ENCODE measurements at regions not wholly inside any gene's neighbourhood (a gene's known extent, or its start where the extent isn't known, plus 50 kb on each side); places are given as distances from the start of the nearest gene placed in this dataset.
A peak's percentile ranks its signal among the peaks of the same experiment; 100 is the strongest.
"Not testable (repeated sequence)": the region's sequence is repeated elsewhere in the genome, so short reads cannot be mapped to it uniquely, and the experiment has no call there.

DNA sequence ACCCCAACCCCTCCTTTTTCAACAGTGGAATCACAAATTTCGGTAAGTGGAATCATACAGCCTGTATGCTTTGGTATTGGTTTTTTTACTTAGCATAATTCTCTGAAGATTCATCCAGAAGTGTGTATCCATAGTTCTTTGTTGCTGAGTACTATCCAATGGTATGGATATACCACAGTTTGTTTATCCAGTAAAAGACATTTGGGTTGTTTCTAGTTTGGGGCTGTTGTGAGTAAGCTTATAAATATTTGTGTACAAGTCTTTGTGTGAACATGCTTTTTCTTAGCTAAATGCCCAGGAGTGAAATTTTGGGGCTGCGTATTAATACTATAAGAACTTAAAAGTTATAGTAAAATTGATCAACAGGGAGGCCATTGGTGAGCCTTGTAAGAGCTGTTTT, 57.5 kb upstream of the GC start:
- no peak for DNase-seq (ENCODE audit: low read depth)

DNA sequence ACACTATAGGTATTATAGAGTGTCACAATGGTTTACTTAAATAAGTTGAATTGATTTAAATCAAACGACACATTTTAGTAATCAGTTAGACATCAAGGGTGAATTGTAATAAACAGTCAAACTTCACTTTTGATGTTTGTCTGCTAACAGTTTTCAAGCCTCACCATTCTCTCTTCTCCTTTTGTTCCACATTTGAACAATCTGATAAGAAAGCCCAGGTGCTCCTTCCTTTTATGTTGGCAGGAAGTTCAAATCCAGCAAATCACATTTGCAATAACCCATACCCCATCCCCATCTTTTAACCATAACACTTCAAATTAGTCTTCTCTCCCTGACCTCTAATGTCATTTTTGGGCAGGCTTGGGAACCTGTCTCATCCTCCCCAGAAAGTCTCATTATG, 63.4 kb upstream of the GC start:
- DNase-seq (ENCODE audit: low read depth): no peak

GRCh38 chr4:71855944-71856343, 72.1 kb upstream of the GC start:
- no peak for DNase-seq (ENCODE audit: low read depth)

GRCh38 chr4:71857713-71858451, 74.0 kb upstream of the GC start:
- no peak for DNase-seq (ENCODE audit: low read depth)

- DNase-seq (ENCODE audit: low read depth): no peak
Measured at GRCh38 chr4:71860643-71861042, 76.8 kb upstream of the GC start.

- no peak for DNase-seq (ENCODE audit: low read depth)
Measured at GRCh38 chr4:71862315-71862714, 78.4 kb upstream of the GC start.

DNA sequence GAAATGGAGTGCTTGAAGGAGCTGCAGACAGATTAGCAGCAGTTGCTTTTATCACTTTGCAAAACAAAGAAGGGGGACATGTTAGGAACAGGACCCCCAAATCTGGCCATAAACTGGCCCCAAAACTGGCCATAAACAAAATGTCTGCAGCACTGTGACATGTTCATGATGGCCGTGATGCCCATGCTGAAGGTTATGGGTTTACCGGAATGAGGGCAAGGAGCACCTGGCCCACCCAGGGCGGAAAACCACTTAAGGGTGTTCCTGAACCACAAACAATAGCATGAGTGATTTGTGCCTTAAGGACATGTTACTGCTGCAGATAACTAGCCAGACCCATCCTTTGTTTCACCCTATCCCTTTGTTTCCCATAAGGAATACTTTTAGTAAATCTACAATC, 79.6 kb upstream of the GC start:
- DNase-seq (ENCODE audit: low read depth): no peak

DNA sequence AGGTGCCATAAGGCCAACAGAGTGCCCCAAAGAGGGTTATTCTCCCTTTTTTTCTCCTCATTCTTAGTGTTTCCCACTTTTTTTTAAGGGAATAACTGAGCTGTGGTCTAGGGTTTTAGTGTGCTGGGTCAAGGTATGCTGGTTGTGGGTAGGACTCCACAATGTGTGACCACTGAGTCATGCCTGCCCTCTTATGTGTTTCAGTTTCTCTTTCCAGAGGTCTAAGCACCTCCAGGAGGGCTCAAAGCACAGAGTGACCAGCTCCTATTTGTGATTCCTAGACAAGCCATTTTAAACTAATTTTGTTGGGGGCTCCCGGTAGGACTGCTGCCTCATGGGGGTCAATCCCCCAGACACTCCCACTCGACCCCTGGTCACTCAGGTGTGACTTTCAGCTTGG, 80.5 kb upstream of the GC start:
- no peak for DNase-seq (ENCODE audit: low read depth)

GRCh38 chr4:71866212-71866885, 82.5 kb upstream of the GC start:
- DNase-seq (ENCODE audit: low read depth): no peak

DNA sequence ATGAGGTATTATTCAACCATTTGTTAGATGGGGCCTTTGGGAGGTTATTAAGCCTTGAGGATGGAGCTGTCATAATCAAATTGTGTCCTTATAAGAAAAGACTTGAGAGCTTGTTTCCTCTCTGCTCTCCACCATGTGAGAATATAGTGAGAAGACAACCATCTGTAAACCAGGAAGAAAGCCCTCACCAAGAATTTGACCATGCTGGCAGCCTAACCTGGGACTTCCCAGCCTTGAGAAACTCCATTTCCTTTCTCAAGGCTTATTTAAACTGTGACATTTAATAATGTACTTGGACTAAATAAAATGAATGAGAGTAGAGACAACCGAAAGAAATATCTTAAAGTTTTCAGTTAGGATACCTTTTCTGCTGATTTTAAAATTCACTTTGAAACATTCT, 83.7 kb upstream of the GC start:
- peak; percentile 11 for DNase-seq (ENCODE audit: low read depth)

DNA sequence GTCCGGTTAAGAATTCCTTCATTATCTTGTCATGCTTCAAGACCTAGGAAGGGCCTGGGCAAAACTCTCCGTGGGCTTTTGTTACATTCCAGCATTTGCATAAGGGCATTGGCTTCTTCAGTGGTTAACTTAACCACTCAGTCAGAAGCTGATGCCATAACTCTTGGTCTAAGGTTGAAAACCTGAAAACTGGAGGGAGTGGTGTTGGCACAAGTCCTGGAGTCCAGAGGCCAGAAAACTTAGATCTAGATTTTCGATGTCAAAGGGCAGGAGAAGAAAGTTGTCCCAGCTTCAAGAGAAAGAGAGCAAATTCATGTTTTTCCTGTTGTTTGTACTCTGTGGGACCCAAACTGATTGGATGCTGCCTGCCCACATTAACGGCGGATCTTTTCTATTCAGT, 86.6 kb upstream of the GC start:
- no peak for DNase-seq (ENCODE audit: low read depth)

- DNase-seq (ENCODE audit: low read depth): no peak
Measured at GRCh38 chr4:71872221-71872620, 88.3 kb upstream of the GC start.

DNA sequence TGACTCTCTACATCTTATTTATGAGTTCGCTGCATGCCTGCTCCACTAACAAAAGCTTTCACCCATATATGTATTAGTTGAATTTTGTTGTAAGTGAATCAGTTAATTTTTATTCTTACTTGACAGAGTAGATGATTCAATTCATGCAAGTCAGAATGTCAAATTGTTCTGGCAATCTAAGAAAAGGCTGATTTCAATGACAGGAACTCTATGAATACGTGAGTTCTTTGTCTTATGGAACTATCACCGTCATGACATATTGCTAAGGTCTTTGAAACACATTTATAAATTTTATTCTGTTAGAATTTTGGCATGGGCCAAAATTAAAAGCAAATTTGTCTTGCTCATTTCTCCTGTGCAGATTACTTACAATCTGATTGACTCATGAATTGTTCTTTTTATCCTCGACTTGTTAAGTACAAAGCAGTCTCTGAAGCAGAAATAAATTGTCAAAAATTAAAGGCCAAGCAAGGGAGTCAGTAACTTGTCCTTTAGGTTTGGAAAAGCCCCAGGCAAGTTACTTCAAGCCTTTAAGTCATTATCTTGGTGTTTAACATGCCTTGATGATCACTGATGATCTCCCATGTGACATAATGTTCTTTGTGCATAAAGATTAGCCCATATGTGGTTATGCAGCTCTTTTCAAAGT, 89.0 kb upstream of the GC start:
- DNase-seq (ENCODE audit: low read depth): no peak

- DNase-seq (ENCODE audit: low read depth): no peak
Measured at GRCh38 chr4:71878376-71878775, 94.5 kb upstream of the GC start.

- DNase-seq (ENCODE audit: low read depth): no peak
Measured at GRCh38 chr4:71882113-71882841, 98.4 kb upstream of the GC start.

DNA sequence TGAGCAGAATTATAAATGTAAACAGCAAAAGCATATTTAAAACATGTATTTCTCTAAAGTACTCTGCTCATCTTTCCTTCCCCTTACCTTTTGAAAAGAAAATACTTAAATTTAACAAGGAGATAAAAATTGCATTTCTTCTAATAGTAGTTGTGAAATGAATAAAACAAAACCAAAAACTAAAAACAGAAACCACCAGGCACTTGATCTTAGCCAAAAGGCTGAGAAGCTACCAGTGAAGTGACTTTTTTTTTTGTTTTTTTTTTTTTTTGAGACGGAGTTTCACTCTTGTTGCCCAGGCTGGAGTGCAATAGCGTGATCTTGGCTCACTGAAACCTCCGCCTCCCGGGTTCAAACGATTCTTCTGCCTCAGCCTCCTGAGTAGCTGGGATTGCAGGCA, 116.5 kb upstream of the GC start:
- DNase-seq (ENCODE audit: low read depth): not testable (repeated sequence)

GRCh38 chr4:71905594-71905993, 121.7 kb upstream of the GC start:
- DNase-seq (ENCODE audit: low read depth): not testable (repeated sequence)

GRCh38 chr4:71906096-71906495, 122.2 kb upstream of the GC start:
- no peak for DNase-seq (ENCODE audit: low read depth)

DNA sequence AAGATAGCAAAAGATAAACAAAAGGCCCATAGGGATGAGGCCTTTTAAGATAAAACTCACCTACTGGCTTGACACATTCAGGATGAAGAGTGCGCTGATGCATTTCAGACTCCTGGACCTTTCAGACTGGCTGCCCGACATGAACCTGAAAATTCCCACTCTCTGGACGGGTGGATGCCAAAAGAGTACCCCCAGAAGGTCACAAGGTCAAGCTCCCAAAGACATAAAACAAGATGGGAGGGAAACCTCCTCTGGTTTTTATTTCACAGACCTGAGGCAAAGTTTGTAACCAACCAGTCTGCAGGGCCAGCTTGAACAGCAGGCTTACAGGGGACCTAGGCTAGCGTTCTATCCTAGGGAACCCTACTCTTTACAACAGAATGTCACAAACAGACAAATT, 123.2 kb upstream of the GC start:
- DNase-seq (ENCODE audit: low read depth): no peak

DNA sequence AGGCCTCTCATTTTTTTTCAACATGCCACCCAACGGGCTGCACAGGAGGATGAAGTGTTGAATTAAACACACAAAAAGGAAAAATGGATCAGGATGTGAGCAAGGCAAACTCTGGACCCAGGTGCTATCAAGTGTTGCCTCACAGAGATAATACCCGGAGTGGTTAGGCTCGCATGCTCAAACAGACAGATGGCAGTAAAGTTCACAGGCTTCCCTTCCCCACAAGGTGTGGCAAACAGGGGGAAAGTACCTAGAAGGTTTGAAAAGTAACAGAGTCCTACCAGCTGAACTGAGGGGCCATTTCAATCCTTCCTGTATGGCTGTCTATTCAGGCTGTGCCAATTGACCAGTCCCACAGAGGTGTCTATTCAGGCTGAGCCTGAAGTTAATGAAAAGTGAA, 123.9 kb upstream of the GC start:
- DNase-seq (ENCODE audit: low read depth): no peak

- no peak for DNase-seq (ENCODE audit: low read depth)
Measured at GRCh38 chr4:71913275-71913674, 118.5 kb upstream of the NPFFR2 start.

DNA sequence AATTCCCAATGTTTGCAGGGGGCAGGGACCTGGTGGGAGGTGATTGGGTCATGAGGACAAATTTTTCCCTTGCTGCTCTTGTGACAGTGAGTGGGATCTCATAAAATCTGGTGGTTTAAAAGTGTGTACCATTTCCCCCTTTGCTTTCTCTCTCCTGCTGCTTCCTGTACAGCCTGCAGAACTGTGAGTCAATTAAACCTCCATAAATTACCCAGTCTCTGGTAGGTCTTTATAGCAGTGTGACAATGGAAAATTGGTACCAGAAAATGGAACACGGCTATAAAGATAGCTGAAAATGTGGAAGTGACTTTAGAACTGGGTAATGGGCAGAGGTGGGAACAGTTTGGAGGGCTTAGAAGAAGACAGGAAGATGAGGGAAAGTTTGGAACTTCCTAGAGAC, 108.7 kb upstream of the NPFFR2 start:
- DNase-seq (ENCODE audit: low read depth): no peak

DNA sequence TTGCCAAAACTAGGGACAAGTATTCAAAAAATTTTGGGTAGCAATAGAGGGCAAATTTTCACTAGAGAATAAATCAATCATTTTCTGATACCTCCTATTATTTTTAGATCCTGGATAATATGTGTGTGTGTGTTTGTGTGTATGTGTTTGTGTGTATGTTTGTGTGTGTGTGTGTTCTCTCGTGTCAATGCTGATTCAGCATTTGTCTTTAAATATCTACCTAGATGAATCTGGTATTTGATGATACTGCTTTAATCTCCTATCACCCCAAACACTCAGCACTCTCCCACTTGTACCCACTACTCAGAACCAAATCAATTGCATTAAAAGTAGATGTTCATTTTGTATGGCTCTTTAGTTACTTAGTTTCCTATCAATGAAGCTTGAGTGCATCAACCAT, 101.3 kb upstream of the NPFFR2 start:
- no peak for DNase-seq (ENCODE audit: low read depth)

All from non-pigmented ciliary epithelial cell (primary cell).